ENCODE measurements at regions not wholly inside any gene's neighbourhood (a gene's known extent, or its start where the extent isn't known, plus 50 kb on each side); places are given as distances from the start of the nearest gene placed in this dataset.
A peak's percentile ranks its signal among the peaks of the same experiment; 100 is the strongest.
"Not testable (repeated sequence)": the region's sequence is repeated elsewhere in the genome, so short reads cannot be mapped to it uniquely, and the experiment has no call there.

DNA sequence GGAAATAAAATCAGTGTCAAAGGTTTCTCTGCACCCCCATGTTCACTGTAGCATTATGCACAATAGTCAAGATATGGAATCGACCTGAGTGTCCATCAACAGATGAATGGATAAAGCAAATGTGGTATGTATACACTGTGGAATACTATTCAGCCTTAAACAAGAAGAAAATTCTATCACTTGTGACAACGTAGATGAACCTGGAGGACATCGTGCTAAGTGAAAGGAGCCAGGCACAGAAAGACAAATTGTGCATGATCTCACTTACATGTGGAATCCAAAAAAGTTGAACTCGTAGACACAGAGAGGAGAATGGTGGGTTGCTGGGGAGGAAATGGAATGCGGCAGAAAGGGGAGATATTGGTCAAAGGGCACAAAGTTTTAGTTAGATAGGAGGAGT lies 136.3 kb upstream of the ESR1 start:
- no peak for DNase-seq

DNA sequence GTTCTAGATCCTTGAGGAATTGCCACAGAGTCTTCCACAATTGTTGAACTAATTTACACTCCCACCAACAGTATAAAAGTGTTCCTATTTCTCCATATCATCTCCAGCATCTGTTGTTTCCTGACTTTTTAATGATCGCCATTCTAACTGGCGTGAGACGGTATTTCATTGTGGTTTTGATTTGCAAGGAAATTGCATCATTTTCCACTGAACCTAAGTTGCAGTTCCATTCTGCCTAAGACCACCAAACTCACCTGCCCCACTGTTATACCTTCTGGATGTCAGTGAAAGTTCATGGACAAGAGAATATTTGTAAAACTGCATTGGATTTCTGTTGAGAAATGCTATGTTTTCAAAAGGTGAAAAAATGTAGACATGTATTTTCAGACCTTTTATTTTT lies 132.9 kb upstream of the ESR1 start:
- no peak for DNase-seq

DNA sequence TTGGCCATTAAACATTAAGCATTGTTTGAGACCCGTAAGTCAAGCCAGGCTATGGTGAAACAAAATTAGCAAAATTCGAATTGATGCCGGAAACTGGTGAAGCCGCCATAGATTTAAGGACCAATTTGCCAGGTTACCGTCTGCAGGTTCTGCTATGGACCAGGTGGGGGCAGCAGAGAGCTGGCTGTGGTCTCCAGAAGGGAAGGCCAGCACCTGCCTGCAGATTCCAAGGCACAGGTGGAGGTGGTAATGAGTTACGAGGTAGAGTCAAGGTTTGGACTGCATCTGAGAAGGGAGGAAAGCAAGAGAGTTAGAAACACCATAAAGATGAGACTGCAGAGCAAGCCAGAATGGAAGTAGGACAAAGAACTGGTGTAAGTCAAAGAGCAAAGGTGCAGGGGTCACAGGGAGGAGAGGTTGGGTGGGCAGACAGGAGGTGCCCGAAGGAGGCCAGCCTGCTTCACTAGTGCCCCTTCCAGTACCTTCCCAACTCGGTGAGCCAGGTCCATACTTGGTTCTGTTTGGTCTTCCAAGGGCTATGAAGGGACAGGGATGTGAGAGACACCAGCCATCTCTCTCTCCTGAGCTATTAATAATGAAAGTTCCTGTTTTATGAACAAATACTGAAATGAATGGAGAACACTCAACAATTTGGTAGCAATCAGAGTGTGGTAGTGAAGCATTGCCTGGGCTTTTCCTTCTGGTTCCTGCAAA lies 131.6 kb upstream of the ESR1 start:
- peak in 4 of 5 donors; percentile 17 to 57 (median 30) for DNase-seq

DNA sequence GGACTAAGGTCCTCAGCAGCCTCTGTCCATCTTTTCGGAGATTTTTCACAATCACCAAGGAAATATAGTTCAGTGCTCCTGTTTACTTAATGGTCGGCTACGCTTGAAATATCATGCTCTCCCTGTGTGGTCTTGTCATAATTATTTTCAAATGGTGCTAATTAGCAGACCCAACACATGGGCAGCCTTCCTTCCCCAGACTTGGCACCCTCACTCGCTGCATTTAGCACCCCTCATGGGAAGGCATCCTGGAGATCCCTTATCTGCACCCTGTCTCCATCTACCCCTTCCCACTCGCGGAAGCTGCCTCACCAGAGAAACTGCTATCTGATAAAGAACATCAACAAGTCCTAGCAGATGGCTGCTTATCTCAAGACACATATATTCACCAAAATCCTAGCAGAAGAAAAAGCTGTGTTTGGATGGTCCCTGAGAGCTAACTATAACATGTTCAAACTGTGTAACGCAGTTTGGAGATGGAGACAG lies 131.0 kb upstream of the ESR1 start:
- no peak for DNase-seq

DNA sequence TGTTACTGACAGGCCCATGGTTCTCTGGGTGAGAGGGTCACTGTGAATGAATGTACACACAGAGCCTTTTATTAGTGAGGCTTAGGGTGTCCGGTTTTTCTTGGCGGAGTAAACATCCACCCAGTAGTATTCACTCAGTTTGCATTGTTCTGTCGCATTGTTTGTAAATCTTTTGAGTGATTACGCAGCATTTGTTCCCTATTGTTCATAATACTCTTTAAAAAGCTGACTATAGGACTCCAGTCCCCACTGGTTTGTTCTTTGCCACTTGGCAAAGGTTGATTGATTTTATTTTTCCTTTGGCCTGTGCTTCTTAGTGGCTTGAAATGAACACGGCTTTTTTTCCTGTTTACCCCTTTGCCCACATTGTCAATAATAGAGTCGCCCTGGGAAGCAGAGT lies 130.1 kb upstream of the ESR1 start:
- DNase-seq: no peak

DNA sequence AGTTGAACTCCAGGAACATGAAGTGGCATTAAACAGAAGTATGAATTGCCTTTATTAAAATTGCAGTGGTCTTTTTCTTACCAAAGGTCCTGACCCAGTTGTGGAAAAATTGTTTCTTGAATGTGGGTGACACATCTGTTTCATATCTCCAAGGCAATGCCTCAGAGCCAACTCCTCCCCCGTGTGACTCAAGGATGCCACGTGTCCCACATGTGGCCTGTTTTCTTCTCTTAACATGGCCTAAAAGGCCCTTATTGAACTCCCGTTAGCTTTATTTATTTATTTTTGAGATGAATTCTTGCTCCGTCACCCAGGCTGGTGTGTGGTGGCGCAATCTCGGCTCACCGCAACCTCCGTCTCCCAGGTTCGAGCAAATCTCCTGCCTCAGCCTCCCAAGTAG lies 128.4 kb upstream of the ESR1 start:
- DNase-seq: no peak

DNA sequence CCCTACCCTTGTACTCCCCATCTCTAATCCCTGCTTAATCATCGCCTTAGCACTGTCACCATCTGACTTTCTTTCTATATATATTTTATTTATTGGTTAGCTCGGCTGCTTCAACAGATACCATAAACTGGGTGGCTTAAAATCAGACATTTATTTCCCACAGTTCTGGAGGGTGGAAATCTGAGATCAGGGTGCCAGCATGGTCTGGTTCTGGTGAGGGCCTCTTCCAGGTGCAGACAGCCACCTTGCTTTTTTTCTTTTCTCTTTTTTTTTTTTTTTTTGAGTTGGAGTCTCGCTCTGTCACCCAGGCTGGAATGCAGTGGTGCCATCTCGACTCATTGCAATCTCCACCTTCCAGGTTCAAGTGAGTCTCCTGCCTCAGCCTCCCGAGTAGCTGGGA lies 127.5 kb upstream of the ESR1 start:
- DNase-seq: no peak

DNA sequence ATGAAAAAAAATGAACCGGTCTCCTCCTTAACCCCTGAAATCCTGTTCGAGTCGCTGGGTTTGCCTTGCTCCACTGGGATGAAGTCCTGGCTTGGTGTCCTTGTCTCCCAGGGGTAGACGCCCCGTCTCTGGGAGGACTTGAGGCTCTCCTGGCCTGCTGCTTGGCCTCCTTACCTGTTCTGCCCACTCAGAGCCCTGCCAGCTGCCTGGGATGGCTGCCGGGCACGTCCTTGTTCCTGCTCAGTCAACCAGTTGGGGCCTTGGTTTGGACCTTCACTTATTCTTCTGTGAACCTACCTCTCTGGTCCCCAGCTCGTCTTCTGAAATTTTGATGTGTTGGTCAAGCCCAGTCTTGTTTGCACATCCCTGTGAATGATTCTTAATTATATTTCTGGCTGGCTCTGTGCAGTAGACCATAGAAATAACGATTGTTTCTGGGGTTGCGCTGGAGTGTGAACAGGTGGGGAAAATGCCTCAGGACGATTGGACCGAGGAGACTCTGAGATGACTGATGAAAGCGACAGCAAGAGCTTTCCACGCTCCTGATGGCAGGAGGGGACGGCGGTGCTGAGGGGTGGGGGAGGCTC lies 126.5 kb upstream of the ESR1 start:
- DNase-seq: no peak

DNA sequence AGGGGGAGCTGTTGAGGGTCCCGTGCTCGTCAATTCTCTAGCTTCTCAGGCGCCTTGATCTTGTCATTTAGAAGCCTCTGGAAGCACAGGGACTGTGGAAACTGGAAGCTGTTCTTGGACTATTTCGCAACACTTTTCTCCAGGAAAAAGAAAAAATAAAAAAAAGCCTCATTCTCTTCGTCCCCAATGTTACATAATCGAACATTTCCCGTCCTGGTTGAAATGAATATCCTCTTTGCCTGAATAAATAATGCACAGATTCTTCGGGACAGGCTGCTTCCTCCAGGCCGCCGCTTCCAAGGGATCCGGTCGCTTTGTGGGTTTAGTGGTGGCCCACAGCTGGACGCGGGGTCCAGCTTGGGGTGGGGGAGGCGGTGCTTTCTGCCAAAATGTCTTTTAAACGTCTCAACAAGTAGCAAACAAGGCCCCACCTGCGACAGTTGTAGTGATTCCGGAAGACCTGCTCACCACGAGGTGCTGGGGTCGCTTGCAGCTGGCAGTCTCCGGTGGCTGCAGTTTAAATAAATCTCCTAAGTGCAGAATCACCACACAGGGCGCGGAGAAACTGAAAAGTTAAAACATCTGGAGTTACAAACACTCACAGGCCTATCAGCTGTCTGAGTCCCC lies 125.9 kb upstream of the ESR1 start:
- DNase-seq: no peak

DNA sequence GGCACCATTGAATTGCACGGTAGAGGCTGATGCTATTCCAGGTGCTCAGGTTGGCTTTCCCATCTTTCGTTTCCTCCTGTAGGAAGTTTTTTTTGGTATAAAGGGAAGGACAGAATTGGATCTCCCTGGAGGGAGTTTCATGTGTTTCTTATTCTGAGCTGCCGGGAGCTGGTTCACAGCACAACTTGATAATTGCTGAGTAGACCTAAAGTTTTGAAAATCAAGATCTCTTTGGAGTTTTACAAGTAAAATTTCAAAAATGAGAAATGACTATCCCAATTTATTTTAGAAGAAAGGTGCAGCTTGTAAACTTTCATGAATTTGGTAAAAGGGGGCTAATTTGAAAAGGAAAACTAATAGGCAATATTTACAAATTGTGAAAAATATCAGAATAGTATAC lies 125.2 kb upstream of the ESR1 start:
- DNase-seq: no peak

DNA sequence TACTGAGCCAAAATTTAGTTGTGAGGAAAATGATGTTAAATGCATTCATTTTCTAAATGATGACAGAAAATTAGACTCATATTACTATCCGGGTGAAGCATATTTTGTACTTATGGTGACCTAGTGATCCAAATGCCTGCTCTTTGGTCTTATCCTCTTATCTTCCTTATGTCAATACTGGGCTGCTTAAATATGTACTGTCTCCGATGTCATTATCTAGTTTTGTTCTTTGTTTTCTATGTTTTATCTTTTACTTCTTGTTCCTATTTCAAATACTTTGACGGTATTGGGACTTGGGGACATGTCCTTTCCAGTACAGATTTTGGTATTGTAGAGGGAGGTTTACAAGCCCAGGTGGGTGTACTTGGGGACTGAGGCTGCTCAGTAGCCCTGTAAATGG lies 124.6 kb upstream of the ESR1 start:
- DNase-seq: no peak

DNA sequence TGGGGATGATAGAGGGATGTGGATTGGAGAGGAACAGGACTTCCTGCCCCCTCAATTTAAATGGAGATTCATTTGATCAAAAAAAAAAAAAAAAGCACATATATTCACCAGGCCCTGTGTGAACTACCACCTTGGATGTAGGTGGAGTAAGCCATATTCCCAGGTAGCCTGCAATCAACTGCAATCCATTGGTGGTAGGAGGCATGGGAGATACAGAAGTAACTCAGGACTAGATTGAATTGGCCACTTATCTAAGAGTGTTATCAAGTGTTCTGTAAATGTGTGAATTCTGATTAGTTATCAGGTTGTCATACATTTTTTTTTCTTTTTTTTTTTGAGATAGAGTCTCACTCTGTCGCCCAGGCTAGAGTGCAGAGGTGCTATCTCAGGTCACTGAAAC lies 124.1 kb upstream of the ESR1 start:
- no peak for DNase-seq

DNA sequence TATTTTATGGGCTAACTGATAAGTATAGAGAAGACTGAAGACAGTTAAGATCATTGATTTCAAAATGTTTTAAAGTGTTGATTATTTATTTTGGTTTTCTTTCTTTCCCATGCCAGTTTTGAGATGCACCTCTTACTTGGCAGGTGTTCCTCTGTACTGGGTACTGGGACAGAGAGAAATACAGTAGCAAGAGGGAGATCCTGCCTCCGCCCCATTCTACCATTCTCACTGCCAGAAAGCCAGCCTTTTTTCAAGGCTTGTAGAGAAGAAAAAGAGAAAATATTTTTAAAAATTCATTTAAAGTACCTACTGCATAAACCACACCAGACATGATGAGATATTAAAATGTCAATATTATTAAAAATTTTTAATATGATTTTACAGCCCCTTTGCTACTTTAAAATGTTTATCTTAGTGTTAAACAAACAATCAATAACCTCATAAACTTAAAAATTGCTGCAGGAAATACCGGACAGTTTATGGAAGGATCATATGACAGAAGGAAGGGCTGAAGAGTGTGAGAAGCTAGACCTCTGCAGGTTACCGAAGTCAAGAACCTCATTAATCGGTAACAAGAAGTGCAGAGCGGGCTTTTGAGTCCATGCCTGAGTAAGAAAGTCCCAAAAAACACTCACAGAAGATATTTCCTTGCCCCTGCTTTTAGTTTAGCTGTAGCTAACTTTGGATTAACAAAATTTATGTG lies 117.8 kb upstream of the ESR1 start:
- no peak for DNase-seq

DNA sequence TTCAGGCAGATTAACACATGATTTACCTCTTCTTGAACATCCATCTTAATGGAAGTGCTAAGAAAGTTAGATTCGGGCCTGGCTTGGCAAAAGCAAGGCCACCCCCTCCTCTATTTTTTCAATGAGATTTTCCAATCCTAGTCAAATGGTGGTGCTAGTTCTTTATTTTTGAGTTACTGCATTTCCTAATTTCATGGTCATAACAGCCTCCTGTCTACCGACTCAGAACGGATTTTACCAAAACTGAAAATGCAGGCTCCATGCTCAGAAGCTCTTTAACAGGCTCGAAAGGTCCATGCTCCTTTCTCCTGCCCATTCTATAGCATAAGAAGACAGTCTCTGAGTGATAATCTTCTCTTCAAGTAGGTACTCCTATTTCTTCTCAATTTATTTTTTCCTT lies 117.2 kb upstream of the ESR1 start:
- peak in 1 of 5 donors; percentile 72 for DNase-seq

DNA sequence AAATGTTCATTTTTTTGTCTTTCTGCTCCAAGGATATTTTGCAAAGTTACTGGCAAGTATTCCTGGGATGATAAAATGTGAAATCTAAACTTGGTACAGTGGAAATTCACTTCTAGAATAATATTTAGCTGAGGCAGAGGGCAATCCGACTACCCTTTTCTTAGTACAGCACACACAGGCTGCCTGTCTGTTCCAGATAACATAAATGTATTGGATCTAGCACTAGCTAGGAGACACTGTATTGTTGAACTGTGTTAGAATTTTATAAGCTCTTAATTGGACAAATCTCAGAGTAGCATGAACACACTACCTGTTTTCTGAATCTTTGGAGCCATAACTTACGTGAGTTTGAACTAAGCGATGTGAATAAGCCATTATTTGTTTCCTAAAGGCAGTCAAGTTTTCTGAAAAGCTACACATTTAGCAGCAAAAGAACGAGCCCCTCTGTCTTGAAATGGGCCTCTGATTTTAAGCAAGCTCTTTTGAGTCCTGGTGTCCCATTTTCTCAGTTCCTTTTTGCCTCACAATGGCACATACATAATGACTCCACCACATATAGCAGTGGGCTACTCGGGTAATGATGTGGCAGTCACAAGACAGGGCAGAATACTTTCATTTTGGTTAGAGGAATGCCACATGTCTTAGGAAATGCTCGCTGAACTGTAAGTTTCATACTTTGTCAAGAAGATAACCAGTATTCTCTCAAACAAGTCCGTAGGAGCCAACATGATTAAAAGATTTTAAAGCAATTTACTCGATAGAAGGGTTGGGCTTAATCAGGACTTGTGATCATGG lies 116.5 kb upstream of the ESR1 start:
- DNase-seq: peak in 2 of 5 donors; percentile 8 to 85

DNA sequence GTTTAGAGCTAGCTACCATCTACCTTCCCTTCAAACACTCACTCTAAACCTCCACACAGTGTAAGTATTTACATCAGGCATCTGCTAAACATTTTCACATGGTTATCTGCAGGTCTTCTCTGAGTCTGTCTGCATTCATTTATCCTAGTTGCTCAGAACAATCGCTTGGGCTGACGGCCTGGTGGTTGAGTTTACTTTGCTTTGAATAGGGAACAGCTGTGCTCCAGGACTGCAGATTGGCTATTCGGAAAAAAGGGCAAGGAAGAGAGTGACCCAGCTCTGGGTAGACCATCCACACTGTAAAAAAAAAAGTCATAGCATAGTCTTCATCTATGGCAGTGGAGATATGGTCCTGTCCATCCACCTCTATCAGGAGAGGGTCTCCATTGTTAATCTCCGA lies 115.3 kb upstream of the ESR1 start:
- DNase-seq: no peak

DNA sequence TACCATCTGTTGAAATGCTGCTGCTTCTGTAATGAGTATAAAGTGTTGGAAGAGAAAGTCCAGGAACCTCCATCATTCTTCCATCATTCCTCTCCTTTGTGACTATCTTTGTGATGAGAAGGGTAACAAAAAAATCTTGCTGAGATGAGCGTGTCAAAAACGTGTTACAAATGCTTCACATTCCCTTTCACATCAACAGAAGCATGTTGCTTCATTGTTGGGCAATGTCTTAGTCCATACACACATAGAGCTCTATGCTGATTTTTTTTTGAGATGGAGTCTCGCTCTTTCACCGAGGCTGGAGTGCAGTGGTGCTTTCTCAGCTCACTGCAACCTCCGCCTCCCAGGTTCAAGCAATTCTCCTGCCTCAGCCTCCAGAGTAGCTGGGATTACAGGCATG lies 114.1 kb upstream of the ESR1 start:
- DNase-seq: no peak

DNA sequence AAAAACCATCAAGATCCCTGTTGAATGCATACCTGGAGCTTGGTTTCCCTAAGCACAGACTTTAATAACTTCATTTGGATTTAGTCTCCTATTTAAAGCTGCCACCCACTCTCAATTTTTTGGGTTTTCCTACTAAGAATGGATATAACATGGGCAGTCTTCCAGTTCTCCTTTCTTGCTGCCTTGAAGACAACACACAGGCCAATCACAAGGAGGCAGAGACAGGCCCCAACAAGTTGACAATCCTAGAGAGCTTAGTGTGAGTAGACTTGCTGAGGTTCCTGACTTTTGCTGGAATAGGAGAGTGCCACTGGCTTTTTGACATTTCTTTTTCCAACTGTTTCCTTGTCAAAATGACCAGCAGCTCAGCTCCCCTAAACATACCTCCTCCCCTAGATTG lies 112.3 kb upstream of the ESR1 start:
- no peak for DNase-seq

DNA sequence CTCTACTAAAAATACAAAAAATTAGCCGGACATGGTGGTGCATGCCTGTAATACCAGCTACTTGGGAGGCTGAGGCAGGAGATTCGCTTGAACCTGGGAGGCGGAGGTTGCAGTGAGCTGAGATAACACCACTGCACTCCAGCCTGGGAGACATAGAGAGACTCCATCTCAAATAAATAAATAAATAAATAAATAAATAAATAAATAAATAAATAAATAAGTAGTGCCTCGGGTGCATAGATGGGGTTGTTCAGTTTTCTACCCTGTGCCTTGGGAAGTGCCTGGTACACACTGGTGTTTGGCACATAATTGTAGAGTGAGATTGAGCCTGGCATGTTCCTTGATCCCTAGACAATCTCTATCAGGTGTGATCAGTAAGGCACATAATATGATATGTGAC lies 111.2 kb upstream of the ESR1 start:
- not testable (repeated sequence) for DNase-seq

DNA sequence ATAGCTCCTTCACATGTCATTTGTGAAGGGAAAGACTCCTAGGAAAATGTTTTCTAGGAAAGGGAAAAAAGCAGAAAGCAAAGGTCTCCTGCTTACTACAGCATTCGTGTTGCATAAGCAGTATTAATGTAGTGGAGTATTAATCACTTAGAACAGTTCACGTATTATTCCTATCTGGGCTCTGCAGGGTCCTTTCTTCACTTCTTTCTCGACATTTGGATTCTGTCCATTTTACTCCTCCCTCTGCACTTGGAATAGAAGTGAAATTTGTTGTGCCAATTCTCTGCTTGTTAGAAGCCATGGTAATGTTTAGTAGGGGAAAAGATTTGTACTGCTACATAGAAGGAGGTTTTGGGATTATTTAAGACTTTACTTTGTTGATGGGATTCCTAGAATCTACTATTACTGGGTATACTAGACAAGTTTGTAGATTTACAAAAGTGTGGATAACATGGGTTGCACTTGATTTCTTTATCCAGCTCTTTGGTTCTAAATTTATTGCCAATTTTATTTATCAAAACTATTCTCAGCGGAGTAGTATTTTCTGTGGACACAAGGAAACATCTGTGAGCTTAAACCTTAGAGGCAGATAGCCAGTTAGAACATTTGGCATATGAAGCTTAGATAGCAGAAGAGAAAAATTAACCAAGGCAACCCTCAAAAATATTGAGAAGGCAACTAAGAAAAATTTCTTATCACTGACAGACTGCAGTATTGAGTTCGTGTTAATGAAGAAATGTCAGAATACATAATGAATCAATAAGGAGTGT lies 108.4 kb upstream of the ESR1 start:
- no peak for DNase-seq

DNA sequence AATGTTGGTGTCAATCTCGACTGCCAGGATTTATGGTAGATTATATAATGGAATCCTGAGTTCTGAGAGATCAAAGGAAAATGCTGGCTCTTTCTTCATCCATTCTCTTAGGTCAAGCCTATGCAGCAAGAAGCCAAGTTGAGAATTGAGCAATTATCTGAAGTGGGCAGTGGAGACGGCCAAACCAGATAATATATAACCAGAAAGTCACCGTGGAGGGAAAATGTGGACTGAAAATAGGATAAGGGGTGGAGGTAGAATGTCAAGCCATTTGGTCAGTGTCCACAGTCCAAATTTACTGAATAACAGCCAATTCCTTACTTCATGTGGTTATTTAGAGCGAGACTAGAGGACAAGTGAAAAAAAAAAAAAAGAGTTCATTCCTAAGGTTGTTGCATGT lies 107.8 kb upstream of the ESR1 start:
- no peak for DNase-seq
